Hepatocyte (in vitro differentiated cells): ENCODE measurements at regions not wholly inside any gene's neighbourhood (a gene's known extent, or its start where the extent isn't known, plus 50 kb on each side); places are given as distances from the start of the nearest gene placed in this dataset.
A peak's percentile ranks its signal among the peaks of the same experiment; 100 is the strongest.
"Not testable (repeated sequence)": the region's sequence is repeated elsewhere in the genome, so short reads cannot be mapped to it uniquely, and the experiment has no call there.

Source experiments
- DNase-seq: peaks from one replicate; pipeline ENCODE4 v3.0.0-alpha.2; 2016; ENCODE audit warnings: low spot score
- H2AFZ ChIP-seq: fragments of 200-600 bp; sonication (generic); 2 replicates; pipeline ENCODE4 v1.6.0; 2016; ENCODE audit warnings: antibody characterized with exemption, mild to moderate bottlenecking
- H3K27ac ChIP-seq: fragments of 200-600 bp; sonication (generic); 2 replicates; pipeline ENCODE4 v1.5.1; 2016; ENCODE audit warnings: mild to moderate bottlenecking
- H3K27me3 ChIP-seq: fragments of 200-600 bp; sonication (generic); 2 replicates; pipeline ENCODE4 v1.6.1; 2016
- H3K36me3 ChIP-seq: fragments of 200-600 bp; sonication (generic); replicated peaks from 2 replicates; pipeline ENCODE4 v1.5.1; 2016; ENCODE audit warnings: low read depth; ENCODE audit not compliant: insufficient read depth
- H3K4me1 ChIP-seq: fragments of 200-600 bp; sonication (generic); 2 replicates; pipeline ENCODE4 v1.5.1; 2016; ENCODE audit warnings: mild to moderate bottlenecking, moderate library complexity; ENCODE audit not compliant: insufficient read depth
- H3K4me2 ChIP-seq: fragments of 200-600 bp; sonication (generic); 2 replicates; pipeline ENCODE4 v1.6.0; 2016
- H3K4me3 ChIP-seq: fragments of 200-600 bp; sonication (generic); 2 replicates; pipeline ENCODE4 v1.5.1; 2016; ENCODE audit warnings: mild to moderate bottlenecking
- H3K79me2 ChIP-seq: fragments of 200-600 bp; sonication (generic); 2 replicates; pipeline ENCODE4 v1.6.0; 2017; ENCODE audit warnings: mild to moderate bottlenecking
- H3K9me2 ChIP-seq: fragments of 200-600 bp; sonication (generic); replicated peaks from 2 replicates; pipeline ENCODE4 v1.6.0; 2017; ENCODE audit warnings: mild to moderate bottlenecking; ENCODE audit not compliant: insufficient read depth
- H3K9me3 ChIP-seq: fragments of 200-600 bp; sonication (generic); 2 replicates; pipeline ENCODE4 v1.5.1; 2016; ENCODE audit warnings: low read depth, mild to moderate bottlenecking
- H4K20me1 ChIP-seq: fragments of 200-600 bp; sonication (generic); 2 replicates; pipeline ENCODE4 v1.6.0; 2016; ENCODE audit warnings: mild to moderate bottlenecking; ENCODE audit not compliant: insufficient read depth, poor library complexity, severe bottlenecking
- CTCF ChIP-seq: fragments of 200-600 bp; sonication (generic); IDR thresholded peaks from 2 replicates; pipeline ENCODE4 v1.5.1; 2016; ENCODE audit warnings: antibody characterized with exemption, mild to moderate bottlenecking; ENCODE audit not compliant: poor library complexity
- EZH2 ChIP-seq: fragments of 200-600 bp; sonication (generic); IDR thresholded peaks from 2 replicates; pipeline ENCODE4 v1.6.1; 2016; ENCODE audit warnings: antibody characterized with exemption, mild to moderate bottlenecking, borderline replicate concordance
- EZH2phosphoT487 ChIP-seq: fragments of 200-600 bp; sonication (generic); IDR thresholded peaks from one replicate; pipeline ENCODE4 v1.6.1; 2018; ENCODE audit warnings: antibody characterized with exemption, mild to moderate bottlenecking, low read depth, moderate library complexity; ENCODE audit not compliant: unreplicated experiment, severe bottlenecking
- WGBS: methylation state at CpG from one replicate; pipeline ENCODE4 v1.1.6; 2016; ENCODE audit warnings: low lambda C conversion rate; ENCODE audit errors: missing lambda C conversion rate; 5-methylcytosine and 5-hydroxymethylcytosine counted together

- Histone ChIP-seq H3K4me3 (no peak overlapping the region), H3K36me3 (no peaks in the 10 kb centered on the region), H3K27ac (no peak overlapping the region), H3K9me2 (no peaks in the 10 kb centered on the region), H3K4me1 (no peaks in the 10 kb centered on the region), H4K20me1 (no peaks in the 10 kb centered on the region), H2AFZ (no peak overlapping the region), H3K9me3 (peaks cover 1% of the 10 kb centered on the region), H3K79me2 (no peaks in the 10 kb centered on the region), H3K4me2 (no peak overlapping the region), H3K27me3 (no peaks in the 10 kb centered on the region)
- TF ChIP-seq EZH2 (no peak), EZH2phosphoT487 (no peak)
- 76% methylated on average over 9 of the region's 9 CpGs for WGBS
- DNase-seq: no peak
Observed at GRCh38 chr1:60503266-60503925, 429.8 kb upstream of the C1orf87 start.

- Histone ChIP-seq H3K36me3 (no peaks in the 10 kb centered on the region), H3K4me3 (no peak overlapping the region), H3K9me3 (peaks cover 10% of the 10 kb centered on the region), H4K20me1 (no peaks in the 10 kb centered on the region), H3K27ac (no peak overlapping the region), H3K27me3 (no peaks in the 10 kb centered on the region), H3K9me2 (no peaks in the 10 kb centered on the region), H3K79me2 (no peaks in the 10 kb centered on the region), H3K4me2 (no peak overlapping the region), H2AFZ (no peak overlapping the region), H3K4me1 (no peaks in the 10 kb centered on the region)
- TF ChIP-seq EZH2phosphoT487: no peak
- TF ChIP-seq CTCF: no peak
- no peak for TF ChIP-seq EZH2
- WGBS: 83% methylated on average over 1 of the region's 1 CpG
- DNase-seq: no peak
Observed at GRCh38 chr1:60502506-60502905, 428.9 kb upstream of the C1orf87 start.

GRCh38 chr1:60489916-60490480 lies 416.4 kb upstream of the C1orf87 start:
- not testable (repeated sequence) for H3K9me2 ChIP-seq, H3K36me3 ChIP-seq, H3K27me3 ChIP-seq, DNase-seq, H3K27ac ChIP-seq, H3K9me3 ChIP-seq, H3K4me2 ChIP-seq, H4K20me1 ChIP-seq, H3K79me2 ChIP-seq, H3K4me1 ChIP-seq, H3K4me3 ChIP-seq
- peak overlapping the region; percentile 45 for H2AFZ ChIP-seq
- 86% methylated on average over 20 of the region's 20 CpGs for WGBS

GRCh38 chr1:60488847-60489246 lies 415.3 kb upstream of the C1orf87 start:
- Histone ChIP-seq H2AFZ (no peak overlapping the region), H3K4me3 (no peak overlapping the region), H3K27ac (no peak overlapping the region), H3K27me3 (no peaks in the 10 kb centered on the region), H3K9me2 (no peaks in the 10 kb centered on the region), H3K9me3 (no peaks in the 10 kb centered on the region), H3K4me2 (no peak overlapping the region), H3K79me2 (no peaks in the 10 kb centered on the region), H3K36me3 (no peaks in the 10 kb centered on the region), H3K4me1 (no peaks in the 10 kb centered on the region), H4K20me1 (no peaks in the 10 kb centered on the region)
- DNase-seq: no peak
- TF ChIP-seq EZH2phosphoT487 (no peak), CTCF (no peak), EZH2 (no peak)
